ENCODE measurements at regions not wholly inside any gene's neighbourhood (a gene's known extent, or its start where the extent isn't known, plus 50 kb on each side); places are given as distances from the start of the nearest gene placed in this dataset.

GRCh38 chr12:83767723-83768122, 1081.0 kb downstream of the TMTC2 start (continued):
- TF ChIP-seq ZNF645 (tag by site-specific recombination; IDR thresholded peaks at IDR 0.05) = no peak
- no peak for TF ChIP-seq ZFP37 (tag by site-specific recombination; IDR thresholded peaks at IDR 0.05)
- TF ChIP-seq YY2 (tag by site-specific recombination; IDR thresholded peaks at IDR 0.05) = no peak
- TF ChIP-seq ZNF19 (tag by site-specific recombination; IDR thresholded peaks at IDR 0.05; ENCODE audit: low read depth) = no peak
- no peak for TF ChIP-seq ZNF169 (tag by site-specific recombination; IDR thresholded peaks at IDR 0.05)
- no peak for TF ChIP-seq ZNF785 (tag by site-specific recombination; IDR thresholded peaks at IDR 0.05)
- no peak for TF ChIP-seq ZNF133 (tag by site-specific recombination; IDR thresholded peaks at IDR 0.05)
- TF ChIP-seq ZIC2 (tag by site-specific recombination; IDR thresholded peaks at IDR 0.05) = no peak

DNA sequence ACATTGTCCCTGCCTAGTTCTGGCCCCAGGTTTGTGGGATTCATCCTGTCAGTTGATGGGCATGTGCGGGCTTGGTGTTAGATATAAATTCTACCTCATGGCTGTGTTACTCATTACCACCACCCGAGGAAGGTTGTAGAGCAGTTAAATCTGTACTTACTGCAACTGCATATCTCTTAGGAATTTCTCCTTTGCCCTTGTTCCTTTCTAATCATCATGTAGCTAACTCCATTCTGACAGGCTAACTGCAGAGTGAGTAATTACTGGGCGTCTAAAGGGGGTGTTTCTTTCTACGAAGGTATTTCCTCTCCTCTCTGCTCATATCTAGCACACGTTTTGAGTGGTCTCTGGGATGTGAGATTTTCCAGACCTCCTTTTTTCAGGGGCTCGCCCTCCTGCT, 1076.7 kb downstream of the TMTC2 start:
- Histone ChIP-seq H3K4me3 (ENCODE audit: low read depth, low read length) (no peak overlapping the region), H3K4me1 (ENCODE audit: control insufficient read depth, insufficient read depth, low read length) (no peaks in the 10 kb centered on the region), H3K27ac (ENCODE audit: extremely low read depth, low read depth, low read length) (no peak overlapping the region), H3K36me3 (ENCODE audit: control insufficient read depth in 2 of 2, insufficient read depth in 1 of 2, low read length in 2 of 2) (no peaks in the 10 kb centered on the region), H3K9me3 (ENCODE audit: control insufficient read depth, insufficient read depth, low read depth, low read length) (no peaks in the 10 kb centered on the region)
- ChIA-PET POLR2A (no interaction called here), CTCF (no interaction called here)
- TF ChIP-seq ZNF654 (tag by site-specific recombination; IDR thresholded peaks at IDR 0.05; ENCODE audit: low read depth) (no peak), ZNF629 (tag by site-specific recombination; IDR thresholded peaks at IDR 0.05) (no peak), MEIS1 (CRISPR knock-in tag; IDR thresholded peaks at IDR 0.05; ENCODE audit: borderline replicate concordance) (no peak), ZNF19 (tag by site-specific recombination; IDR thresholded peaks at IDR 0.05; ENCODE audit: low read depth) (no peak), ZFP3 (tag by site-specific recombination; IDR thresholded peaks at IDR 0.05; ENCODE audit: low read depth) (no peak)

DNA sequence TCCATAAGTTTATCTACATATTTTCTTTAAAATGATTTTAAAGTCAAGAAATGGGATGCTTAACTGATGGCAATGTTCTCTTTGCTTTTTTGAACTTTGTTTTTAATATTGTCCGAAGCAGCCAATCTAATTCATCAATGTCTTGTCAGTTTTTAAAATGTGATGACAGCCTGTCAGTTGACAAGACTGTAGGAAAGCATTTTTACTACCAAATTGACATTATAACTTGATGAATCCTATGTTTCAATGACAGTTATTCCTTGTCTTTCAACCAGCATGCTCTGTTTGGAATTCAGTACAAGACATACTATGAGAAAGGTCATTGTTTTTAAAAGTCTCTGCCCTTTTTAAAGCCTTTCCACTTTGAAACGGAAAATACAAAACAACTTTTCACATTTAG, 1073.2 kb downstream of the TMTC2 start:
- Histone ChIP-seq H3K27ac (ENCODE audit: extremely low read depth, low read depth, low read length) (no peak overlapping the region), H3K9me3 (ENCODE audit: control insufficient read depth, insufficient read depth, low read depth, low read length) (no peaks in the 10 kb centered on the region), H3K4me3 (ENCODE audit: low read depth, low read length) (no peak overlapping the region), H3K4me1 (ENCODE audit: control insufficient read depth, insufficient read depth, low read length) (no peaks in the 10 kb centered on the region), H3K36me3 (ENCODE audit: control insufficient read depth in 2 of 2, insufficient read depth in 1 of 2, low read length in 2 of 2) (no peaks in the 10 kb centered on the region)
- CTCF ChIA-PET = no interaction called here
- no peak for TF ChIP-seq FEZF1 (tag by site-specific recombination; IDR thresholded peaks at IDR 0.05)
- no peak for TF ChIP-seq ZNF629 (tag by site-specific recombination; IDR thresholded peaks at IDR 0.05)
- TF ChIP-seq OVOL3 (tag by site-specific recombination; IDR thresholded peaks at IDR 0.05) = no peak
- TF ChIP-seq ZFP69B (tag by site-specific recombination; IDR thresholded peaks at IDR 0.05) = no peak
- no peak for TF ChIP-seq ZNF18 (tag by site-specific recombination; IDR thresholded peaks at IDR 0.05)
- TF ChIP-seq ZNF544 (tag by site-specific recombination; IDR thresholded peaks at IDR 0.05) = no peak
- no peak for TF ChIP-seq GFI1B (tag by site-specific recombination; IDR thresholded peaks at IDR 0.05)
- TF ChIP-seq, protein P1, sequence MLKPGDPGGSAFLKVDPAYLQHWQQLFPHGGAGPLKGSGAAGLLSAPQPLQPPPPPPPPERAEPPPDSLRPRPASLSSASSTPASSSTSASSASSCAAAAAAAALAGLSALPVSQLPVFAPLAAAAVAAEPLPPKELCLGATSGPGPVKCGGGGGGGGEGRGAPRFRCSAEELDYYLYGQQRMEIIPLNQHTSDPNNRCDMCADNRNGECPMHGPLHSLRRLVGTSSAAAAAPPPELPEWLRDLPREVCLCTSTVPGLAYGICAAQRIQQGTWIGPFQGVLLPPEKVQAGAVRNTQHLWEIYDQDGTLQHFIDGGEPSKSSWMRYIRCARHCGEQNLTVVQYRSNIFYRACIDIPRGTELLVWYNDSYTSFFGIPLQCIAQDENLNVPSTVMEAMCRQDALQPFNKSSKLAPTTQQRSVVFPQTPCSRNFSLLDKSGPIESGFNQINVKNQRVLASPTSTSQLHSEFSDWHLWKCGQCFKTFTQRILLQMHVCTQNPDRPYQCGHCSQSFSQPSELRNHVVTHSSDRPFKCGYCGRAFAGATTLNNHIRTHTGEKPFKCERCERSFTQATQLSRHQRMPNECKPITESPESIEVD (tag by site-specific recombination; IDR thresholded peaks at IDR 0.05) = no peak
- TF ChIP-seq ZBTB26 (tag by site-specific recombination; optimal IDR thresholded peaks at IDR 0.05) = no peak
- TF ChIP-seq KLF7 (tag by site-specific recombination; IDR thresholded peaks at IDR 0.05; ENCODE audit: borderline replicate concordance) = no peak
- TF ChIP-seq IKZF3 (tag by site-specific recombination; IDR thresholded peaks at IDR 0.05) = no peak
- TF ChIP-seq OSR2 (tag by site-specific recombination; IDR thresholded peaks at IDR 0.05) = no peak
- POLR2A ChIA-PET = no interaction called here
